Thyroid gland (tissue), 4 donors: ENCODE measurements at regions not wholly inside any gene's neighbourhood (a gene's known extent, or its start where the extent isn't known, plus 50 kb on each side); places are given as distances from the start of the nearest gene placed in this dataset.

Source experiments
- DNase-seq, 2 donors: peaks; one replicate each; pipeline ENCODE4 v3.0.0-alpha.2; 2019
- H3K27ac ChIP-seq, 3 donors: fragments of 200-600 bp; sonication (generic); 1 replicate in 2 of 3; 2 replicates in 1 of 3; pipeline ENCODE4 v1.5.1; 2016 to 2019; ENCODE audit warnings: mild to moderate bottlenecking in 1 of 3, moderate library complexity in 1 of 3
- H3K27me3 ChIP-seq: fragments of 200-600 bp; sonication (generic); one replicate; pipeline ENCODE4 v1.5.1; 2019
- H3K36me3 ChIP-seq, 2 donors: fragments of 200-600 bp; sonication (generic); one replicate each; pipeline ENCODE4 v1.5.1; 2016 to 2019
- H3K4me1 ChIP-seq, 2 donors: fragments of 200-600 bp; sonication (generic); one replicate each; pipeline ENCODE4 v1.5.1; 2017 to 2019
- H3K4me3 ChIP-seq, 3 donors: fragments of 200-600 bp; sonication (generic); replicated peaks in 1 of 3; 1 replicate in 2 of 3; 2 replicates in 1 of 3; pipeline ENCODE4 v1.5.1; 2016; ENCODE audit warnings: mild to moderate bottlenecking in 1 of 3
- H3K9me3 ChIP-seq: fragments of 200-600 bp; sonication (generic); one replicate; pipeline ENCODE4 v1.5.1; 2017
- POLR2A ChIP-seq, 2 donors: fragments of 450-650 bp; IDR thresholded peaks; one replicate each; pipeline ENCODE4 v1.6.1; 2017; ENCODE audit warnings: antibody characterized with exemption in 2 of 2, mild to moderate bottlenecking in 2 of 2, moderate library complexity in 1 of 2
- WGBS, 2 donors: methylation state at CpG; one replicate each; pipeline ENCODE4 v1.1.5; 2017; 5-methylcytosine and 5-hydroxymethylcytosine counted together
- intact Hi-C: fragments of 100-400 bp; cut with DNase I; formaldehyde crosslinking; loops from one replicate; pipeline ENCODE4 v1.15.1; 2023
- TF ChIP-seq, protein P1 (sequence below), 6 experiments: fragments of 200-600 bp in 3 of 6; fragments of 450-650 bp in 3 of 6; sonication (generic) in 3 of 6; IDR thresholded peaks; one replicate each; pipeline ENCODE4 v1.5.1; 2016 to 2019; ENCODE audit warnings: antibody characterized with exemption in 6 of 6, mild to moderate bottlenecking in 2 of 6, inconsistent platforms in 1 of 6, moderate library complexity in 1 of 6

- DNase-seq, result no peak
- intact Hi-C loops, result no loop called here
- no peak overlapping the region for H3K4me3 ChIP-seq
- TF ChIP-seq, protein P1, sequence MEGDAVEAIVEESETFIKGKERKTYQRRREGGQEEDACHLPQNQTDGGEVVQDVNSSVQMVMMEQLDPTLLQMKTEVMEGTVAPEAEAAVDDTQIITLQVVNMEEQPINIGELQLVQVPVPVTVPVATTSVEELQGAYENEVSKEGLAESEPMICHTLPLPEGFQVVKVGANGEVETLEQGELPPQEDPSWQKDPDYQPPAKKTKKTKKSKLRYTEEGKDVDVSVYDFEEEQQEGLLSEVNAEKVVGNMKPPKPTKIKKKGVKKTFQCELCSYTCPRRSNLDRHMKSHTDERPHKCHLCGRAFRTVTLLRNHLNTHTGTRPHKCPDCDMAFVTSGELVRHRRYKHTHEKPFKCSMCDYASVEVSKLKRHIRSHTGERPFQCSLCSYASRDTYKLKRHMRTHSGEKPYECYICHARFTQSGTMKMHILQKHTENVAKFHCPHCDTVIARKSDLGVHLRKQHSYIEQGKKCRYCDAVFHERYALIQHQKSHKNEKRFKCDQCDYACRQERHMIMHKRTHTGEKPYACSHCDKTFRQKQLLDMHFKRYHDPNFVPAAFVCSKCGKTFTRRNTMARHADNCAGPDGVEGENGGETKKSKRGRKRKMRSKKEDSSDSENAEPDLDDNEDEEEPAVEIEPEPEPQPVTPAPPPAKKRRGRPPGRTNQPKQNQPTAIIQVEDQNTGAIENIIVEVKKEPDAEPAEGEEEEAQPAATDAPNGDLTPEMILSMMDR (IDR thresholded peaks at IDR 0.05), result no peak
- no peak for TF ChIP-seq POLR2A (IDR thresholded peaks at IDR 0.05)
- 65 to 76% methylated on average over 11 of the region's 11 CpGs for WGBS, 2 donors
- H3K36me3 ChIP-seq, result no peaks in the 10 kb centered on the region
- H3K27ac ChIP-seq, result no peak overlapping the region
- no peaks in the 10 kb centered on the region for H3K9me3 ChIP-seq
- no peaks in the 10 kb centered on the region for H3K27me3 ChIP-seq
- no peaks in the 10 kb centered on the region for H3K4me1 ChIP-seq
These were observed 442.2 kb downstream of the TCERG1L start for GRCh38 chr10:130869179-130869841.

GRCh38 chr10:130871406-130871805, 440.1 kb downstream of the TCERG1L start:
- no peaks in the 10 kb centered on the region for H3K36me3 ChIP-seq
- WGBS, 2 donors, result 36 to 90% methylated on average over 1 of the region's 1 CpG
- no peaks in the 10 kb centered on the region for H3K27me3 ChIP-seq
- TF ChIP-seq, protein P1 (IDR thresholded peaks at IDR 0.05), result no peak
- no peak for TF ChIP-seq POLR2A (IDR thresholded peaks at IDR 0.05)
- no peaks in the 10 kb centered on the region for H3K9me3 ChIP-seq
- H3K4me1 ChIP-seq, result no peaks in the 10 kb centered on the region
- H3K4me3 ChIP-seq, result no peak overlapping the region
- H3K27ac ChIP-seq, result no peak overlapping the region
- DNase-seq, result no peak
- intact Hi-C loops, result no loop called here

- no peaks in the 10 kb centered on the region for H3K9me3 ChIP-seq
- DNase-seq, result no peak
- H3K27me3 ChIP-seq, result no peaks in the 10 kb centered on the region
- intact Hi-C loops, result no loop called here
- H3K36me3 ChIP-seq, result no peaks in the 10 kb centered on the region
- no peak overlapping the region for H3K27ac ChIP-seq
- no peaks in the 10 kb centered on the region for H3K4me1 ChIP-seq
- WGBS, 2 donors, result 57 to 83% methylated on average over 1 of the region's 1 CpG
- TF ChIP-seq, protein P1 (IDR thresholded peaks at IDR 0.05), result no peak
- H3K4me3 ChIP-seq, result no peak overlapping the region
These were observed 437.9 kb downstream of the TCERG1L start for GRCh38 chr10:130873636-130874035.

- intact Hi-C loops, result no loop called here
- Histone ChIP-seq H3K27ac (no peak overlapping the region), H3K4me3 (no peak overlapping the region), H3K9me3 (no peaks in the 10 kb centered on the region), H3K4me1 (no peaks in the 10 kb centered on the region), H3K36me3 (no peaks in the 10 kb centered on the region), H3K27me3 (no peaks in the 10 kb centered on the region)
- WGBS, 2 donors, result 22 to 45% methylated on average over 2 of the region's 2 CpGs
- no peak for DNase-seq
- no peak for TF ChIP-seq POLR2A (IDR thresholded peaks at IDR 0.05)
- TF ChIP-seq, protein P1 (IDR thresholded peaks at IDR 0.05), result no peak
These were observed 436.4 kb downstream of the TCERG1L start for GRCh38 chr10:130875116-130875515.

- no peaks in the 10 kb centered on the region for H3K27me3 ChIP-seq
- TF ChIP-seq POLR2A (IDR thresholded peaks at IDR 0.05), result no peak
- TF ChIP-seq, protein P1 (IDR thresholded peaks at IDR 0.05), result no peak
- intact Hi-C loops, result no loop called here
- no peaks in the 10 kb centered on the region for H3K9me3 ChIP-seq
- no peaks in the 10 kb centered on the region for H3K4me1 ChIP-seq
- DNase-seq, result no peak
- no peaks in the 10 kb centered on the region for H3K36me3 ChIP-seq
- H3K4me3 ChIP-seq, result no peak overlapping the region
- WGBS, 2 donors, result 69 to 72% methylated on average over 7 of the region's 7 CpGs
- H3K27ac ChIP-seq, result no peak overlapping the region
These were observed 435.5 kb downstream of the TCERG1L start for GRCh38 chr10:130875897-130876472.
